NCI-H748 (cell line): ENCODE measurements at regions not wholly inside any gene's neighbourhood (a gene's known extent, or its start where the extent isn't known, plus 50 kb on each side); places are given as distances from the start of the nearest gene placed in this dataset.
A peak's percentile ranks its signal among the peaks of the same experiment; 100 is the strongest.
"Not testable (repeated sequence)": the region's sequence is repeated elsewhere in the genome, so short reads cannot be mapped to it uniquely, and the experiment has no call there.

ENCODE experiments used
- DNase-seq: peaks from one replicate; lab custom pipeline; 2025; ENCODE audit not compliant: unreplicated experiment; lab: John Stamatoyannopoulos, UW

DNA sequence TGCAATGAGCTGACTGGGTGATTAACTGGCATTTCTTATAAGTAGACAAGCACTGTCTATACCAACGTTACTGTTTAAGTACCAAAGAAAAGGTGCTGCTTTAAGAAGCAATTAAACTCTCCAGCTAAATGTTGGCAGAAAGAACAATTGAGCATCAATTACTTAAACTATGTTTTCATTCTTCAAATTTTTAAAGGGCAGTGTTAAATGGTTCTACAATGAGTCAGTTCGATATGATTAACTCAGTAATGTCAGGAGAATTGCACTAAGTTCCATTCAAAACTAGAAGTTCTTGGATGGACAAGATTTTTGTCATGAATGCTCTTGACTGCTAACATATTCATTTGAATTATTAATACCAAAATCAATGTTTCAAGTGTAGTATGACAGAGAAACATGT is 593.7 kb downstream of the DNAH5 start:
- DNase-seq, result no peak

DNA sequence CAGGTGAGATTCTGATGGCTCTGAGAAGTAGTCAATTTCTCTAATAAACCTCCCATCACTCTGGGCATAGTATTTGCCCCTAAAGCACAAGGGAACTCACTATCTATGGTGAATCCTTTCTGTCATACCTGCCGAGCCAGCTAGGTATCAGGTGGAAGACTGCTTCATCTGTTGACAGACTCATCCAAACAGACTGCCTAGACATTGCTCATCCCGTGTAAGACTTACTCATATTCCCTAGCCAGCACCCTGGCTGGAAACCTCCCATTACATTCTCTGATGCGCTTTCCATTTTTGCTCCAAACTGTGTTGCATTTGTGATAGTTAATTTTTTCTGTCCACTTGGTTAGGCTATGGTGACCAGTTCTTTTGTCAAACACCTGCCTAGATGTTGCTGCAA is 595.9 kb downstream of the DNAH5 start:
- no peak for DNase-seq

DNA sequence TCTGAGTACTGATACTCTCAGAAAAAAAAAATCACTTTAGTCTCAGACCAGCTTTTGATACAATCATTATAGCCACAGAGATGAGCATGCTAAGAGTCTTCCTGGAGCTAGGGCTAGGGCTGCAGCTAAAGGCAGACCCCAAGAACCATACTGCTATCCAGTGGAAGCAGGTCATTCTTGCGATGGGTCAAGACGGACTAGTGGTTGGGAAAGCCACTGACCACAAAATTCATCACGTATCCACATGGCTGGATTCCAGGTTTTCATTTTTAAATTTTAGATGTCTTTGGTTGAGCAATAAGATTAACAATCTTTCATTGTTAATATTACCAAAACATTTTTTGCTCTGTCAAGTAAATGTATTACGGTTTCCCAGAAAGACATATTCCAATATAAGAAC is 598.1 kb downstream of the DNAH5 start:
- no peak for DNase-seq

DNA sequence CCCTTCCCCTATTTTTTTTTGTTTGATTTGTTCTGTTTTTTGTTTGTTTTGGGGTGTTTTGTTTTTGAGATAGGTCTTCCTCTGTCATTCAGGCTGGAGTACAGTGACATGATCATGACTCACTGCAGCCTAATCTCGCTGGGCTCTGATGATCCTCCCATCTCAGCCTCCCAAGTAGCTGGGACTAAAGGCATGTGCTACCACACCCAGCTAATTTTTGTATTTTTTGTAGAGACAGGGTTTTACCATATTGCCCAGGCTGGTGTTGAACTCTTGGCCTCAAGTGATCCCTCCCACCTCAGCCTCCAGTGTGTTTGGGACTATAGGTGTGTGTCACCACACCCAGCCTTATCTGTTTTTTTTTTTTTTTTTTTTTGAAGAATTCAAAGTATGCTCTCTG is 605.4 kb downstream of the DNAH5 start:
- no peak for DNase-seq

DNA sequence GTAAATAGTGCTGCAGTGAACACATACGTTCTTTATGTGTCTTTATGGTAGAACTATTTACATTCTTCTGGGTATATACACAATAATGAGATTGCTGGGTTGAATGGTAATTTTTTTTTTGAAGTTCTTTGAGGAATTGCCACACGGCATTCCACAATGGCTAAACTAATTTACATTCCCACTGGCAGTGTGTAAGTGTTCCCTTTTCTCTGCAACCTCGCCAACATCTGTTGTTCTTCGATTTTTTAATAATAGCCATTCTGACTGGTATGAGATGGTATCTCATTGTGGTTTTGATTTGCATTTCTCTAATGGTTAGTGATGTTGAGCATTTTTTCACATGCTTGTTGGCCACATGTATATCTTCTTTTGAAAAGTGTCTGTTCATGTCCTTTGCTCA is 609.5 kb downstream of the DNAH5 start:
- not testable (repeated sequence) for DNase-seq

DNA sequence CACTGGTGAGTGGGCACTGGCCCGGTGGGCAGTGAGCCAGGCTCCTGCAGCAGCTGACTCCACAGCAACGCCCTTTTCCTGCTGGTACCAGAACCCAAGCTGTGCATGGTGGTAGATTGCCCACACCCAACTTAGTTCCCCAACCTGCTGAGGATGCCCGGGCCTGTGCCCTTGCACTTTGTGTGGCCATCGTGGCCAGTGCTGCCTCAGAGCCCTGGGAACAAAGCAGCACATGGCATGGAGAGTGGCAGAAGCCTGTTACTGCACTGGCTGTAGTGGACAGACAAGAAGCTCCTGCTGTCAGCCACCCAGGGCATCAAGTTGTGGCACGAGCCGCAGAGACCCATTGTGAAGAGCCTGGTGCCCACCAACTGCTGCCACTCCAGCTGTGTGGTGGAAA is 612.9 kb downstream of the DNAH5 start:
- no peak for DNase-seq

DNA sequence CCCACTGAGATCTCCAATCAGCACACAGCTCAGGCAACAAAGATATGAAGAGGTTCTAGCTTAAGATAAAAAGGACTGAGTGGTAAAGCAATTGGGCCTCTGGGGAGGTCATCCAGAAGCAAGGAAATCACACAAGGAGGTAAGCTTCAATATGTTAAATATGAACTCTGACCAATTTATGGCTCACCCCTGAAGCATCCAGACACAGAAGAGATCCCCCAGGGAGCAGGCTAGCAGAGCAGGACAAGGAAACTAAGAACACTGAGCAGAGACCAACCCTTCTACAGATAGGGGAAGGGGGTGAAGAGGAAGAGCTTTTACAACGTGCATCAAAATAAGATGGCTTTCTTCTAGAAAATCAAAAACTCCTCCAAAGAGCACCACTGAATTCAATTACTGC is 616.2 kb downstream of the DNAH5 start:
- no peak for DNase-seq

DNA sequence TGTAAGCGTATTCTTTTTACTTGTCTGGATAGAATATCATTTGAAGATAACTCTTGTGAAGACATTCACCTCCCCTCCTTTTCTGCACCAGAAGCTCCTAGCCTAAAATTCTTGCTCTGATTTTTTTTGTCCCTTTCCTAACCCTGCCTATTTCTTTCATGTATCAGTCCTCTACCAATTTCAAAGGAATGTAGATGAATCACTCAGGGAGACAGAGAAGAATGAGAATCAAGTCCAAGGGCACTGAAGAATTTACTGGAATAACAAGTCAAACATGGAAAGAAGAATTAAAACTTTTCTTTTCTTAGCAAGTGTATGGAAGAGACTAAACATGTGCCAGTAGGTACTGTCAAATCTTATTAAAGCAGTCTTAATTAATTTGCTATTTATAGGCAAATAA is 618.7 kb downstream of the DNAH5 start:
- DNase-seq, result no peak

DNA sequence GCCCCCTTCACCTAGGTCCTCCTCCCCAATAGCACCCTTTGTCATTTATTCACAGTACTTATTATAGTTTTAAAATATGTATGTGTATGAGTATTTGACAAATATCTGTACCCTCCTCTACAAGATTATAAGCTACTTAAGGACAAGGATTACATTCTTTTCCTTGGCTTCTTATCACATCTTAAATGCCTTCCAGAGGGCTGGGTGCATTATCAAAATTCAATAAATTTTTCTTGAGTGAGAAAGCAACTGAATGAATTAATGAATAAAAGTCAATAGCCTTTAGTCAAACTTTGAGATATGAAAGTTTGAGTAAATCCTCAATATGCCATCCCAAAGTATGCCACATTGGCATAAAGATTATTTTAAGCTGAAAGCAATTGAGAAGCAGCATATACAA is 621.7 kb downstream of the DNAH5 start:
- DNase-seq, result no peak

DNA sequence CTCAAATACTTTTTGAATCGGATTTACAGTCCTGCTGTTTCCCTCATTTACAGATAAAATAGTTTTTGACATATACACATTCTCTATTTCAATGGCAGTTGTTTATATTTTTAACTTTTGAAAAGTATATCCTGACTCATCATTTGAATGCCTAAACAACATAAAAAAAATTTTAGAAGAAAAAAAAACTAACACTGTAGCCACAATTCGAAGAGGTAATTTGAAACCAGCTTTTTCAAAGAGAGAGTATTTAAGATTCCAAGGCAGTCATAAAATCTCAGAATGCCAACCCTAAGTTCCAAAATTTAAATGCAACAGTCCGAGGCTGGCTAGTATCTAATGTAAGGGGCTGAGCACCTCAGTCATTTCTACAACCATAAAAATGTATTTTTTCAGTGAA is 626.8 kb downstream of the DNAH5 start:
- DNase-seq, result no peak

DNA sequence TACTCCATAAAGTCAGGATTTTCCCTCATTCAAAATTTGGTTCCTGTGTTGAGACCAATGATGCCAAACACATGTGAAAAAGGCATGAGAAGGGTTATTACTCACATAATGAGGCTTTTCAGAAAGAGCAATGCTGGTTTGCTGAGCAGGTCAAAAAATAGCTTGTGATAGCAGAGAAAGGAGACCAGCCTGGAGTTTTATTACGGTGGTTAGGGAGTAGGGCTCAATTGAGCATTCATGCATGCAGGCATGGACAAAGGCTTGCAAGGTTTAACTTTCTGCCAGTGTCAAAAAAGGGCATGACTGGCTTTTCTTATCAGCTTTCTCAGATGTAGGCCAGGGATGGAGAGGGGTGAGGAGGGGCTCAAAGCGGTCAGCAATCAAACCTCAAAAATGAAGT is 628.3 kb downstream of the DNAH5 start:
- DNase-seq, result no peak

DNA sequence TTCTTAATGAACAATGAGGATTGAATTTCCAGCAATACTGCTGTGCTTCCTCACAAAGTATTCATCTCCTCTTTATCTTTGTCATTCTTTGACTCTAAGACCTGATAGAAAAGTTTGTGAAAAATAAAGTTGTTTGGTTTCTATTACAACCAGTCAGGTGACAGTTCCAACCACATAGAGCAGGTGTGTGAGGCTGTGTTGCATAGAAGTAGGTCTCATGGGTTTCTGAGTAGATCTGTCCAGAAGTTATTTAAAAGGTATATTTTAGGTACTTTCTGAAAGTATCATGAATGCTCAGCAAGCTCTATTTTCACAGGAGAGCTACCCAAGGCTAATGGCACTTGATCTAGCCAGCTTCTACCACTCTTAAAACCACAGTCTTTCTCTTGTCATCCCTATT is 637.0 kb downstream of the DNAH5 start:
- no peak for DNase-seq

DNA sequence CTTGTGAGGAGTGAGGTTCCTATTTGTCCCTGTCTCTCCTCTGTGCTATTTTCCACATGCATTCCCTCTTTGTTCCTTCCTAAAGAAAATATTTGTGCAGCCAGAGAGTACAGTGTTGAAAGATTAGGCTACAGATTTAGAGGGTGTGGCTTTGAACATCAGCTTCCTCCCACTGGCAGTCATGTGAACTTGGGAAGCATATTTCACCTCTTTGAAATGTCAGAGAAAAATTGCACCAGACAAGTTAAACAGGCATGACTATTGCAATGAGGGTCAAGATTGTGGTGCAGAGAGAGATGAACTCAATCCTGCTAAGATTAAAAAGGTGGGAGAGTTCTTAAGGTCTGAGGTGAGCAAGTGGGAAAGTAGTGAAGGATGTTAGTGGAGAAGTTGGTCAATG is 641.0 kb downstream of the DNAH5 start:
- DNase-seq, result no peak

DNA sequence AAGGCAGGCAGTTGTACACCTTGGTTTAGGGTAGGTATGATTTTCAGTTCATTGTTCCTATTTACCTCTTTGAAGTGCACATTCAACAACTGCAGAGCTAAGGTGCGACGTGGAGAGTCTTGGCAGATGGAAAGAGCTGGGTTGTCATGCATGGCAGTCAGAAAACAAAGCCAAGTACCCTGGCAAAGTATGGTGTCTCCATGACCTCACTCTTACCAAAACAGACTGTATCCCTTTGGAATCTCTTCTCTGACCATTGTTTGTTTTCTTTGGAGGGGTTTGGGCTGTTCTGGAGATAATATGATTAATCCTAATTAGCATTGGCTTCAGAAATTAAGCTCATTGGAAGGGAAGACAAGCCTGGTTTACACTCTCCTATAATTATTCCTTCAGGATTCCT is 665.7 kb downstream of the DNAH5 start:
- DNase-seq, result no peak

DNA sequence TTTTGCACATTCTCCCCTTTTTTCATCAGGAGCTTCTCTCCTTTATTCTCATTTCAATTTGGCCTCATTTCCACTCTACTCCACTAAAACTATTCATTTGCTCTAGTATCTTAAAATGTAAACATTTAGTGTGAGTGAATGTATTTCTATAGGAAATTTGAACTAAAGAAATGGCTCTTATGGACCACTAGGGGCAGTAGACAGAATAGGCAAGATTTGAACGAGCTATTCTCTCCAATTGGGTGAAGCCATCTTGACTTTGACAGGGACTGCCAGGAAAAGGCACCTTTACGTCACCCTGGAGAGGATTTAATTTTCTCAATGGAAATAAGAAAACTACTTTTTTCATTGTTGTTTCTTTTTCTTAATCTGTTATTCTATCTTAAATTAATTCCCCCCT is 666.3 kb downstream of the DNAH5 start:
- peak; percentile 32 for DNase-seq

DNA sequence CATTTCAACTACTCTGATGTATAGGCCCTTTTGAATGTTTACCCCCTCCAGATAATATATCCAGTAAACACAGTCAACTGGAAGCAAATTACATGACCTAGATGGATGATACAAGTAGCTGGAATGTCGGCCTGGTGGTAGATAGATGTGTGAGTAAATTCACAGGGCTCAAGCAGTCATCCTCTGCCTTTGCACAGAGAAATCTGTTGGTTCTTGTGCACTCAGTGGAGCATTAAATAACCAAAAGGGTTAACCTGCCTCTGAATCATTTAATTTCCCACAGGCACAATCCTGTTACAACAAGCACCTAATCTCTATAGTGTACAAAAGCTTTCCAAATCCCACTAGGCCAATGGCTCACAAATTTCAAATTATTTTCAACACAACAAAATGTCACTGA is 668.3 kb downstream of the DNAH5 start:
- no peak for DNase-seq

DNA sequence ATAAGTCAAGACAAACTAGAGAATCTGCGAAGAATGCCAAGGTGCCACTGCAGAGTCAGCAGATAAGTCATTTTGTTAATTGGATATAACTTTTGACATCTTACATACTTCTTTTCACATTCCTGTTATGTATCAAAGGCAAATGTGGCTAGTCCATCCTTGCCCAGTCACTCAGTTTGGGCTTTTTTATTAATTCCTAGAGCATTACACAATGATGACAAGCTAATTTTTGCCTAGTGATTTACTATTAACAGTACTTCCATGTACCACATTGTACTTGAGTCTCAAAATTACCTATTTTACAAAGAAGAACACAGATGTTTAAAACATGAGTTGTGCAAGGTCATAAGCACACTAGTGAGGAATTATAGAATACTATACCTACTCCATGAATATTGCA is 680.8 kb downstream of the DNAH5 start:
- no peak for DNase-seq

DNA sequence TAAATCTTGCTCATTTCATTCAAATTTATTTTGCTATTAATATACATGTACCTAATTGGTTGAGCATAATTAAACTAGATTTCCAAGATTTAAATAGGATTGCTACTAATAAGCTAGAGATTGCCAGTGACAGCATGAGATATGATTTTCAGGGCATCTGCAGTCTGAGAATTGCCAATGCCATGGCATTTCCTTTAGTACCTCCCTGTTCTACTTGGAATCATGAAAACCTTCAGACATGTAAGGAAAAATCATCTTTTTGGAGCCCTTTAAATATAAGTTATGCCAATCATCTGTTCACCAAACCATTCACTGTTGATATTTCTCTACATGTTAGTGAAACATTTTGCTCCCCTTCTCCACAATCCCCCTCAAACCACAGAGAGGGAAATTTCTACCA is 691.4 kb downstream of the DNAH5 start:
- DNase-seq, result no peak

DNA sequence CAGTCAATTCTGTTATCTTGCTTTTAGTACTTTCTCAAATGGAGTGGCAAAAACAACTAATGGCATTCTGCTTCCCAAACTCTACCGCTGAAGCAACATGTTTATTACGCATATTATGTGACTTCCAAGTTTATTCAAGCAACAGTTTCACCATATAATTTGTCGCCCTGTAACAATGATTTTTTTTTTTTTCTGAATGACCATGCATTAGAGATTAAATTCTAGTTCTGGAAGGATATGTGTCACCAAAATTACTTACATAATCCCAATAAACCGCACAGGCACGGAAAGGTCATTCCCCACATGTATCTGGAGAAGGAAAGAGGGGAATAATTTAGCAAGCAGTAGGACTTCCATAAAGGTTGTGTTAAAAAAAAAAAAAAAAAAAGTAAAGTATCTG is 691.8 kb downstream of the DNAH5 start:
- DNase-seq, result no peak

DNA sequence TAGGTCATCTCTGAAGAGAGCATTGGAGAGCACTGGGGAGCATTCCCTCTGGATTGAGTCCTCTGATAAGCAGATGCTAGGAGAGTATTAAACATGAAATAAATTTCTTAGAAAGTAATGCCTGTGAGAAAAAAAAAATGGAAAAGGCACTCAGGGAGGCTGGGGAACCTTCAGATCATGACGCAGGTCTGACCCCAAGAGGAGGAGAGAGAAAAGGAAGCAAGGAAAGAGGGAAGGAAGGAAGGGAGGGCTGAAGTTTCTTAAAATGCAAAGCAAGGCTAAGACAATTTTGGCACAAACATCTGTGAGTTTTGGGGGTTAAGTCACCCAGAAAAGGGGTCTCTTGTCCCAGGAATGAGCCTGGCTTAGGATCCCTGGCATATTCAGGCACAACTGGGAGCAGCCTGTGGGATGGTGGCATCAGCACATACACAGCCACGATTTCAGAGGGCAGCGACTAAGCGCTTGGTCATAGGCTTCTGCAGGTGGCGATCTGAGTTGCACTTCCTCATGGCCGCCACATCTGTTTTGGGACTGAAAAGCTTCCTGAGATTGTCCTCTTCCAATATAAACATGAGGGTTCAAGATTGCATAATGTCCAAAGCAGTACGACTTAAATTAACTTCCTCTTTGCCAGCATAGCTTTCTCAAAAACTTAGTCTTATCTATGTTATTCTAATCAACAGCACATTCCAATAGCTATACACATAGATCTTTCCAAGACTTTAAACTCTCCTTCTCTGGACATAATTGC is 692.7 kb downstream of the DNAH5 start:
- DNase-seq, result no peak

DNA sequence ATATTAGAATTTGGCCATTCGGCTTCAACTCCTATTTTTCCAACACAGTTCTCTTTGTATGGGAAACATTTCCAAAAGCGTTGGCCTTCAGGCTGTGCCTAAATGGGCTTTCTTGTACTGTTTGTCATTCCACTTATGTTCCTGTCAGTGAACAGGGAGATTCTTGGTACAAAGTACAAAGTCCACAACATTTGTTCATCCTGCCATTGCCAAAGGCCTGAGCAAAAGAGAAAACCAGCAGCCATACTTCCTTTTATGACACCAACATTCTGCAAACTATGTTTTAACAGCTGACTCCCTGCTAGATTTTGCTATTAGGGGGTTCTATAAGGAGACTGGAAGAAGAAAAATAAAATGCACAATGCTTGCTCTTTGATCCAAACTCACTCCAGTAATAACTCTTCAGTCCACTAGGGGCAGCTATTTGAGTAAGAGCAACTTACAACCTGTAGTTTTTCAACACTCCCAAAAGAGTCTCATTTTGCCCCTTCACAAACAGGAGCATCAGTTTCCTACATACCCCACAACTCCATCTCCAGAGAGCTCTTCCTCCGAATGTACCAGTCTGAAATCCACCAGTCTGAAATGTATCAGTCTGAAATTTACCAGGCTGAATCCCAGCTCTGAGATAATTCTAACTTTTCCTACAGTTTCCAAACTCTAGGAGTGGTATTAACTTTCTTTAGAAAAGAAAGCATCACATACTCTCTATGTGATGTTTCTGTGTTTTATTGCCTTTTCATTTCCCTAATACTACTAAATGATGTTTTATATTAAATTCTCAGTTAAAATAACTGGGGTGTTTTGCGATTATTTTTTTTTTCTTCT is 693.8 kb downstream of the DNAH5 start:
- peak; percentile 52 for DNase-seq

DNA sequence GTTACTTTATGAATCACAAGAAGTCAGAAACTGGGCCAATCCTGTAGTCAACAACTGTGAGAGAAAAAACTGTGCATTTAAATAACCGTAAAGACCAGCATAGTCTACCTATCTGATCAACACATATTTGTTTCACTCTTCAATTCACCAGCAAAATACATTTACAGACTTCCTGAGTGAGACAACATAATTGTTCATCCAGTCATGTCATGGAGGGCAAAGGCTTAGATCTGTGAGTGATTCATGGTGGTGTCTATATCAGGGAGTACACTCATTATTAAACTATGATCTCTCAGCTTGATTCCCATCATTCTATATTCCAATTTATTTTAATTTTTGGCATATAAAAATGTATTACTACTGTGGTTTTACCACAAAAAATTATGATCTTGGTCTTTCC is 694.6 kb downstream of the DNAH5 start:
- no peak for DNase-seq

DNA sequence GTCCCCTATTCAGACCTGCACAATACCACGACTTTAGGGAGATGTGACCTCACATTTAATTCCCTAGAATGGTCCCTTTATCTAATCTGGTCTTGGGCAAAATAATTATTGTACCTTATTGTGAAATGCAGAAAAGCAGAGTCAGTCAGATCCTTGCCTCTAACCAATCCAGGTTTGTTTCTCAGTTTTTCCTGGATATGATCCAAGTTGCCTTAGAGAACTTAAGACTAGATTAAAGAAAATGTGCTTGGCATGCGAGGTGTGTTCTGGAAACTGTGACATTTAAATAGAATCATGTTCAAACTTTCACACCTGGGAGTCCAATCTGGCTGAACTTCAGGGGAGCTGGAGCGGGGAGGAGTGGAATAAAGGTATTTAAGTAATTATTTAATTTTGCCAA is 696.2 kb downstream of the DNAH5 start:
- no peak for DNase-seq
